Cardiac fibroblast (primary cell): ENCODE measurements at regions not wholly inside any gene's neighbourhood (a gene's known extent, or its start where the extent isn't known, plus 50 kb on each side); places are given as distances from the start of the nearest gene placed in this dataset.

Source experiments
- DNase-seq, 2 donors: peaks; one replicate each; pipeline versions ENCODE4 v3.0.0 to v3.0.0-alpha.2; 2010; ENCODE audit warnings: low read depth in 2 of 2
- H3K4me3 ChIP-seq, 2 donors: replicated peaks in 1 of 2; 1 replicate in 1 of 2; 2 replicates in 1 of 2; pipeline ENCODE4 v1.5.1; 2011; ENCODE audit warnings: low read depth in 2 of 2, low read length in 2 of 2, mild to moderate bottlenecking in 2 of 2, moderate library complexity in 1 of 2
- TF ChIP-seq, protein P1 (sequence below): IDR thresholded peaks from one replicate; pipeline ENCODE4 v1.5.1; 2011; ENCODE audit warnings: low read depth, mild to moderate bottlenecking, low read length, inconsistent platforms

DNA sequence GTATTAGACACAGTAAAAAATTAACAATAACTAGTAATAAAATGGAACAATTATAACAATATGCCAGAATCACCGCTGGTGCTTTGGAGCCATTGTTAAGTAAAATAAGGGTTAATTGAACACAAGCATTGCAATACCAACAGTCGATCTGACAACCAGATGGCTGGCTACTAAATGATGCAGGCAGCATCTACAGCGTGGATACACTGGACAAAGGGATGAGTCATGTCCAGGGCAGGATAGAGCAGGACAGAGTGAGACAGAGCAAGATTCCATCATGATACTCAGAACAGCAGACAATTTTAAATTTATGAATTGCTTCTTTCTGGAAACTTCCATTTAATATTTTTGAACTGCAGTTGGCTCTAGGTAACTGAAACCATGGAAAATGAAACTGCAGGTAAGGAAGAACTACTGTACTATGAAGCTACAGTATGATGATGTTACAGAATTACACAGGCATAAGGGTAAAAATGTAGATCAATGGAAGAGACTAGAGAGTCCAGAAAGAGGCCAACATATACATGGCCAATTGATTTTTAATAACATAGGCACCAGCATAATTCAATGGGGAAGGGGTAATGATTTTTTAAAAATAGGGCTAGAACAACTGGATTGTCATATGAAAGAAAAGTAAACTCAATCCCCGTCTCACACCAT is 168.7 kb downstream of the RRAGC start:
- TF ChIP-seq, protein P1, sequence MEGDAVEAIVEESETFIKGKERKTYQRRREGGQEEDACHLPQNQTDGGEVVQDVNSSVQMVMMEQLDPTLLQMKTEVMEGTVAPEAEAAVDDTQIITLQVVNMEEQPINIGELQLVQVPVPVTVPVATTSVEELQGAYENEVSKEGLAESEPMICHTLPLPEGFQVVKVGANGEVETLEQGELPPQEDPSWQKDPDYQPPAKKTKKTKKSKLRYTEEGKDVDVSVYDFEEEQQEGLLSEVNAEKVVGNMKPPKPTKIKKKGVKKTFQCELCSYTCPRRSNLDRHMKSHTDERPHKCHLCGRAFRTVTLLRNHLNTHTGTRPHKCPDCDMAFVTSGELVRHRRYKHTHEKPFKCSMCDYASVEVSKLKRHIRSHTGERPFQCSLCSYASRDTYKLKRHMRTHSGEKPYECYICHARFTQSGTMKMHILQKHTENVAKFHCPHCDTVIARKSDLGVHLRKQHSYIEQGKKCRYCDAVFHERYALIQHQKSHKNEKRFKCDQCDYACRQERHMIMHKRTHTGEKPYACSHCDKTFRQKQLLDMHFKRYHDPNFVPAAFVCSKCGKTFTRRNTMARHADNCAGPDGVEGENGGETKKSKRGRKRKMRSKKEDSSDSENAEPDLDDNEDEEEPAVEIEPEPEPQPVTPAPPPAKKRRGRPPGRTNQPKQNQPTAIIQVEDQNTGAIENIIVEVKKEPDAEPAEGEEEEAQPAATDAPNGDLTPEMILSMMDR, result no peak
- peak in 1 of 2 donors; percentile 4 for DNase-seq
- no peak overlapping the region for H3K4me3 ChIP-seq

GRCh38 chr1:38686927-38687255 is 172.7 kb downstream of the RRAGC start:
- TF ChIP-seq, protein P1, result no peak
- H3K4me3 ChIP-seq, result no peak overlapping the region
- DNase-seq, result no peak

GRCh38 chr1:38686167-38686926 is 173.2 kb downstream of the RRAGC start:
- H3K4me3 ChIP-seq, result no peak overlapping the region
- DNase-seq, result no peak
- TF ChIP-seq, protein P1, result no peak

GRCh38 chr1:38685388-38685787 is 174.2 kb downstream of the RRAGC start:
- TF ChIP-seq, protein P1, result no peak
- no peak overlapping the region for H3K4me3 ChIP-seq
- DNase-seq, result no peak

DNA sequence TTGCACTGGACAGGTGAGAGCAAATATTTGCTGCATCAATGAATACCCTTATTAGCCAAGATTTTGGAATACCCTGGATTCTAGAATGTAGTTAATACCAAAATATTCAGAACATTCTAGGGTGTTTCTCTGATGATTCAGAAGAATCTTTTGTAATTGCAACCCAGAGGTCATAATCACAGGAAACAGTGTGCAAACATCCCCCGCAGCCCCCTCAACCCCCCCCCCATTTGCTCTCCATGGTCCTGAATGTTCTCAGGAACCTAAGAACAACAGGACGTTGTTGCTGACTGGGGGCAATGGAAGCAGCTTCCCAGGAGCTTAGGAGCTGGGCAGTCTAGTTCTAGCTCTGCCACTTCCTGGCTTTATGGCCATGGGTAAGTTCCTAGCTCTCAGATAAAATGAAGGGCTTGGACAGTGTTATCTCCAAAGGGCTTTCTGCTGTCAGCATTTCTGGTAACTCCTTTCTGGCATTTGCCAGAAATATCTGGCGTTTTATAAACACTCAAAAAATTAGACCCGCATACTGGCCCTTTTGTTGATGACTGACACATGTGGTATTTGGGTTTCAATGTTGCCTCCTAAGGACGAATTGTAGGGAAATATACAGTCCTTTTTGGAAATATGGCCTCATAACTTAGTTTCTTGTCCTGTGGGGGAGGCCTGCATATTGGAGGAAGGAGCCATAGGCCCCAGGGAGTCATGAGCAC is 178.6 kb downstream of the RRAGC start:
- TF ChIP-seq, protein P1, result no peak
- DNase-seq, result peak; percentile 40 to 42
- H3K4me3 ChIP-seq, result no peak overlapping the region

DNA sequence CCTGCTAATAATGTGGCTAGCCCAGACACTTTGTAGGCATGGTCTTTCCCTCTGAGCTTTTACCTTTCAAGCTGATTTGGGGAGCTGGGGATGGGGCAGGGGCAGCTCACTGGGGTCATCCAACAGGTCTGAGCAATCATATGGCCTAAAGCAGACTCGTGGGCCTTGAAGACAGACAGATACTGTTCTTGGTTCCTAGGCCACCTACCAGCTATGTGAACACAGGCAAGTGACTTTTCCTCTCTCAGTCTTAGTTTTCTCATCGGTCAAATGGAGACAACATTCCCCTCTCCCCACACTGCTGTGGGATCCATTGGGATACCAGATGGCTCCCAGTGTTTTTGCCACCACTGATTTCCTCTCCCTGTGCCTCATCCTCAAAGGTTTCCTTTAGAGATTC is 181.8 kb downstream of the RRAGC start:
- TF ChIP-seq, protein P1, result no peak
- no peak overlapping the region for H3K4me3 ChIP-seq
- no peak for DNase-seq
